B cell (primary cell): ENCODE measurements at regions not wholly inside any gene's neighbourhood (a gene's known extent, or its start where the extent isn't known, plus 50 kb on each side); places are given as distances from the start of the nearest gene placed in this dataset.

ENCODE experiments used
- ATAC-seq: fragments of 200-7000 bp; cut with Tn5 transposase; one replicate; pipeline ENCODE4 v1.10.0; 2021; ENCODE audit warnings: low read depth, mild to moderate bottlenecking, moderate number of reproducible peaks, moderate library complexity
- CTCF ChIA-PET: fragments of 350-600 bp; sonication (Branson Sonifier 250); formaldehyde crosslinking; loops from one replicate; lab custom pipeline; 2021; ENCODE audit warnings: antibody characterized with exemption, inconsistent platforms; lab: Charles Lee
- POLR2A ChIA-PET: fragments of 350-600 bp; sonication (Branson Sonifier 250); formaldehyde crosslinking; loops from one replicate; lab custom pipeline; 2021; ENCODE audit warnings: antibody characterized with exemption; lab: Charles Lee
- DNase-seq: peaks from one replicate; pipeline ENCODE4 v3.0.0; 2013
- H2AFZ ChIP-seq: 2 replicates; pipeline ENCODE4 v1.6.1; 2012; ENCODE audit warnings: mild to moderate bottlenecking, low read depth, low read length; ENCODE audit not compliant: insufficient read depth, poor library complexity, severe bottlenecking
- H3K27ac ChIP-seq, 2 donors: 1 replicate in 1 of 2; 2 replicates in 1 of 2; pipeline ENCODE4 v1.5.1; 2012 to 2013; ENCODE audit warnings: low read length in 2 of 2, mild to moderate bottlenecking in 2 of 2, moderate library complexity in 1 of 2
- H3K27me3 ChIP-seq, 4 experiments: fragments of 200-600 bp in 1 of 4; sonication (generic) in 1 of 4; replicated peaks in 1 of 4; 1 replicate in 2 of 4; 2 replicates in 2 of 4; pipeline versions ENCODE4 v1.6.1 to v1.7.0; 2013 to 2016; ENCODE audit warnings: low read length in 3 of 4, mild to moderate bottlenecking in 2 of 4, mixed read lengths in 1 of 4, moderate library complexity in 1 of 4; ENCODE audit not compliant: insufficient read depth in 4 of 4, control insufficient read depth in 3 of 4; ENCODE audit errors: control extremely low read depth in 1 of 4
- H3K36me3 ChIP-seq, 2 experiments: replicated peaks in 1 of 2; 1 replicate in 1 of 2; 2 replicates in 1 of 2; pipeline versions ENCODE4 v1.6.1 to v1.7.1; 2013; ENCODE audit warnings: low read length in 1 of 2; ENCODE audit not compliant: insufficient read depth in 2 of 2, control insufficient read depth in 1 of 2; ENCODE audit errors: control extremely low read depth in 1 of 2, extremely low read depth in 1 of 2
- H3K4me1 ChIP-seq, 2 donors: fragments of 200-600 bp in 1 of 2; sonication (generic) in 1 of 2; 1 replicate in 1 of 2; 2 replicates in 1 of 2; pipeline versions ENCODE4 v1.5.1 to v1.6.1; 2013 to 2017; ENCODE audit warnings: low read length in 2 of 2; ENCODE audit not compliant: control insufficient read depth in 2 of 2, insufficient read depth in 2 of 2
- H3K4me2 ChIP-seq: replicated peaks from 2 replicates; pipeline ENCODE3; 2012; ENCODE audit warnings: mild to moderate bottlenecking, low read depth, low read length; ENCODE audit not compliant: poor library complexity, severe bottlenecking
- H3K4me3 ChIP-seq, 5 experiments: fragments of 200-600 bp in 1 of 5; sonication (generic) in 1 of 5; 1 replicate in 3 of 5; 2 replicates in 2 of 5; pipeline versions ENCODE4 v1.5.1 to v1.7.0; 2011 to 2016; ENCODE audit warnings: low read length in 4 of 5, mild to moderate bottlenecking in 4 of 5, low read depth in 2 of 5, control low read depth in 1 of 5, moderate library complexity in 1 of 5; ENCODE audit not compliant: insufficient read depth in 1 of 5; ENCODE audit errors: control extremely low read depth in 1 of 5, extremely low read depth in 1 of 5
- H3K79me2 ChIP-seq: fragments of 200-600 bp; sonication (generic); one replicate; pipeline ENCODE4 v1.6.0; 2016; ENCODE audit warnings: low read length; ENCODE audit not compliant: control insufficient read depth, insufficient read depth
- H3K9ac ChIP-seq: fragments of 200-600 bp; sonication (generic); 2 replicates; pipeline ENCODE4 v1.6.1; 2017; ENCODE audit warnings: mild to moderate bottlenecking, low read length, moderate library complexity
- H3K9me3 ChIP-seq, 3 donors: one replicate each; pipeline versions ENCODE4 v1.6.1 to v1.7.1; 2013; ENCODE audit warnings: low read length in 2 of 3; ENCODE audit not compliant: control insufficient read depth in 2 of 3, insufficient read depth in 1 of 3; ENCODE audit errors: control extremely low read depth in 1 of 3
- H4K20me1 ChIP-seq: 2 replicates; pipeline ENCODE4 v1.6.0; 2012; ENCODE audit warnings: mild to moderate bottlenecking, low read length; ENCODE audit not compliant: insufficient read depth, control insufficient read depth, poor library complexity, severe bottlenecking
- H3K27ac Mint-ChIP-seq: one replicate; pipeline ENCODE4 v1.8.0; 2021; ENCODE audit warnings: mixed read lengths
- H3K27me3 Mint-ChIP-seq: one replicate; pipeline ENCODE4 v1.8.0; 2021; ENCODE audit warnings: mixed read lengths
- H3K4me1 Mint-ChIP-seq: one replicate; pipeline ENCODE4 v1.8.0; 2021; ENCODE audit warnings: mixed read lengths
- H3K4me3 Mint-ChIP-seq: one replicate; pipeline ENCODE4 v1.8.0; 2021; ENCODE audit warnings: mixed read lengths
- H3K9me3 Mint-ChIP-seq: one replicate; pipeline ENCODE4 v1.8.0; 2022; ENCODE audit warnings: mixed read lengths; ENCODE audit not compliant: insufficient read depth
- EZH2 ChIP-seq: IDR thresholded peaks from 2 replicates; pipeline ENCODE4 v1.6.1; 2012; ENCODE audit warnings: borderline replicate concordance, low read depth, mild to moderate bottlenecking, moderate library complexity, low read length; ENCODE audit not compliant: insufficient read depth, poor library complexity, severe bottlenecking
- WGBS: methylation state at CpG from one replicate; pipeline ENCODE4 v1.1.5; 2013; ENCODE audit warnings: missing lambda C conversion rate; ENCODE audit not compliant: insufficient coverage; 5-methylcytosine and 5-hydroxymethylcytosine counted together
- intact Hi-C: fragments of 100-400 bp; cut with micrococcal nuclease; formaldehyde crosslinking; loops from one replicate; pipeline ENCODE4 v1.10.0; 2022
- TF ChIP-seq, protein P1 (sequence below): fragments of 200-600 bp; IDR thresholded peaks from one replicate; pipeline ENCODE4 v1.8.0; 2022; ENCODE audit warnings: antibody characterized with exemption, mild to moderate bottlenecking

DNA sequence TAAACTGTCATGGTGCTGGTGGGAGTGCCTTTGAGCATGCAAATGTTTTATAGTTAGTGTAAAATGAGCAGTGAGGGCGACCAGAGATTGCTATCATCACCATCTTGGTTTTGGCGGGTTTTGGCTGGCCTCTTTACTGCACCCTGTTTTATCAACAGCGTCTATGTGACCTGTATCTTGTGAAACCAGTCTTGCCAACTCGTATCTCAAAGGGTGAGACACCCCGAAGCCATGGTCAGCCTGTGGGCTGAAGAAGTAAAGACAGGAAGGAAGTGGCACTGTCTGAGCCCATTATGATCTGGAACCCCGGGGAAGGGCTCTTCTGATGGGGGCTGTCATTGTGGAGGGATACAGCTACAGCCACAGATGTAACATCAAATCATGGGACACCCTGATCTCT, 81.5 kb upstream of the FAM216B start:
- TF ChIP-seq, protein P1, sequence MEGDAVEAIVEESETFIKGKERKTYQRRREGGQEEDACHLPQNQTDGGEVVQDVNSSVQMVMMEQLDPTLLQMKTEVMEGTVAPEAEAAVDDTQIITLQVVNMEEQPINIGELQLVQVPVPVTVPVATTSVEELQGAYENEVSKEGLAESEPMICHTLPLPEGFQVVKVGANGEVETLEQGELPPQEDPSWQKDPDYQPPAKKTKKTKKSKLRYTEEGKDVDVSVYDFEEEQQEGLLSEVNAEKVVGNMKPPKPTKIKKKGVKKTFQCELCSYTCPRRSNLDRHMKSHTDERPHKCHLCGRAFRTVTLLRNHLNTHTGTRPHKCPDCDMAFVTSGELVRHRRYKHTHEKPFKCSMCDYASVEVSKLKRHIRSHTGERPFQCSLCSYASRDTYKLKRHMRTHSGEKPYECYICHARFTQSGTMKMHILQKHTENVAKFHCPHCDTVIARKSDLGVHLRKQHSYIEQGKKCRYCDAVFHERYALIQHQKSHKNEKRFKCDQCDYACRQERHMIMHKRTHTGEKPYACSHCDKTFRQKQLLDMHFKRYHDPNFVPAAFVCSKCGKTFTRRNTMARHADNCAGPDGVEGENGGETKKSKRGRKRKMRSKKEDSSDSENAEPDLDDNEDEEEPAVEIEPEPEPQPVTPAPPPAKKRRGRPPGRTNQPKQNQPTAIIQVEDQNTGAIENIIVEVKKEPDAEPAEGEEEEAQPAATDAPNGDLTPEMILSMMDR: no peak
- no peak for TF ChIP-seq EZH2
- 81% methylated on average over 5 of the region's 6 CpGs for WGBS
- no peaks in the 10 kb centered on the region for H3K9me3 Mint-ChIP-seq
- no peak overlapping the region for H3K4me3 ChIP-seq
- no peak overlapping the region for H3K27ac Mint-ChIP-seq
- no peak overlapping the region for H3K9ac ChIP-seq
- H3K4me1 ChIP-seq: no peaks in the 10 kb centered on the region
- intact Hi-C loops: no loop called here
- DNase-seq (no peak), ATAC-seq (no peak)
- no peak overlapping the region for H3K27ac ChIP-seq
- H3K9me3 ChIP-seq: no peaks in the 10 kb centered on the region
- H2AFZ ChIP-seq: no peak overlapping the region
- no peaks in the 10 kb centered on the region for H4K20me1 ChIP-seq
- peaks cover 0 to 6% (median 0%) of the 10 kb centered on the region in 4 experiments for H3K27me3 ChIP-seq
- H3K27me3 Mint-ChIP-seq: peaks cover 26% of the 10 kb centered on the region
- no peak overlapping the region for H3K4me3 Mint-ChIP-seq
- H3K4me2 ChIP-seq: no peak overlapping the region
- H3K4me1 Mint-ChIP-seq: no peaks in the 10 kb centered on the region
- POLR2A ChIA-PET: no interaction called here
- H3K79me2 ChIP-seq: no peaks in the 10 kb centered on the region
- CTCF ChIA-PET: no interaction called here
- H3K36me3 ChIP-seq: no peaks in the 10 kb centered on the region

GRCh38 chr13:42702716-42703115, 78.7 kb upstream of the FAM216B start:
- ATAC-seq: no peak
- TF ChIP-seq EZH2: no peak
- TF ChIP-seq, protein P1: no peak
- no peak overlapping the region for H3K4me3 Mint-ChIP-seq
- Histone ChIP-seq H3K27me3 (peaks cover 0 to 6% (median 0%) of the 10 kb centered on the region in 4 experiments), H3K36me3 (no peaks in the 10 kb centered on the region), H3K79me2 (no peaks in the 10 kb centered on the region), H3K9me3 (no peaks in the 10 kb centered on the region), H3K9ac (no peak overlapping the region), H3K27ac (no peak overlapping the region), H2AFZ (no peak overlapping the region), H3K4me1 (no peaks in the 10 kb centered on the region), H4K20me1 (no peaks in the 10 kb centered on the region), H3K4me2 (no peak overlapping the region), H3K4me3 (no peak overlapping the region)
- H3K27me3 Mint-ChIP-seq: peaks cover 37% of the 10 kb centered on the region
- no peak for DNase-seq
- WGBS: 80% methylated on average over 1 of the region's 2 CpGs
- no peak overlapping the region for H3K27ac Mint-ChIP-seq
- intact Hi-C loops: no loop called here
- ChIA-PET POLR2A (no interaction called here), CTCF (no interaction called here)
- H3K4me1 Mint-ChIP-seq: no peaks in the 10 kb centered on the region
- no peaks in the 10 kb centered on the region for H3K9me3 Mint-ChIP-seq
